IPS DF 4.7 (cell line): ENCODE measurements at regions not wholly inside any gene's neighbourhood (a gene's known extent, or its start where the extent isn't known, plus 50 kb on each side); places are given as distances from the start of the nearest gene placed in this dataset.
"Not testable (repeated sequence)": the region's sequence is repeated elsewhere in the genome, so short reads cannot be mapped to it uniquely, and the experiment has no call there.

Source experiments
- DNase-seq: peaks from one replicate; pipeline ENCODE4 v3.0.0-alpha.2; 2013; ENCODE audit warnings: low spot score; ENCODE audit errors: extremely low read depth

DNA sequence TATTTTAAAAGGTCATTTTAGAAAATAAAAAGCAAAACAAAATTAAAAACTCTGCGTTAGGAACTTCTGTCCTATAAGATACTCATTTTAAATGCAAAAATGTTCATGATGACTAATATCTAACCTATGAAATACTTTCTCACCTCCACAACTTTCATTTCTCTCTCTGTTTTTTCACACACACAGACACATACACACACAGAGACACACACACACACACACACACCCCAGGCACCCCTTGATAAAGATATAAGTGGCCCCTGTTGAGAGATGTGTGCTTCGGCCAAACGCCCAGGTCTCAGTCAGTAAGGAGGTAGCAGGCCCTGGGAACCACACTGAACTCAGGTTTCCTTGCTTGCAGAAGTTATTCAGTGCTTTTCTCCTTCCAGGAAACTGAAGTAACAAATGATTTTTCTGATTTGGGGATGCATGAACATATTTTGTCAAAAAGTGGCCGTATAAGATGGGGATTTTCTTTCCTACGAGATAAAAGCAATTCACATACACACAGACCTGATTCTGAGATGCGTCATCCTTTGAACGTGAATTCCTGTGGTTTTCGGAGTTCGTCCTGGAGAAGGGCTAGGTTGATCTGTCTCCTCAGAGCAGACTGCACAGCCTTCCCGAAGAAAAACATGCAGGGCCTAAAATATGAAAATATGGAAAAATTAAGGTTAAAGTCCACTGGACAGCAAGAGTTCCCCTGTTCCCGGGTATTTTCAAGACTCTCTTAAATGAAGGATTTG, 306.8 kb upstream of the FOXQ1 start:
- DNase-seq = no peak

DNA sequence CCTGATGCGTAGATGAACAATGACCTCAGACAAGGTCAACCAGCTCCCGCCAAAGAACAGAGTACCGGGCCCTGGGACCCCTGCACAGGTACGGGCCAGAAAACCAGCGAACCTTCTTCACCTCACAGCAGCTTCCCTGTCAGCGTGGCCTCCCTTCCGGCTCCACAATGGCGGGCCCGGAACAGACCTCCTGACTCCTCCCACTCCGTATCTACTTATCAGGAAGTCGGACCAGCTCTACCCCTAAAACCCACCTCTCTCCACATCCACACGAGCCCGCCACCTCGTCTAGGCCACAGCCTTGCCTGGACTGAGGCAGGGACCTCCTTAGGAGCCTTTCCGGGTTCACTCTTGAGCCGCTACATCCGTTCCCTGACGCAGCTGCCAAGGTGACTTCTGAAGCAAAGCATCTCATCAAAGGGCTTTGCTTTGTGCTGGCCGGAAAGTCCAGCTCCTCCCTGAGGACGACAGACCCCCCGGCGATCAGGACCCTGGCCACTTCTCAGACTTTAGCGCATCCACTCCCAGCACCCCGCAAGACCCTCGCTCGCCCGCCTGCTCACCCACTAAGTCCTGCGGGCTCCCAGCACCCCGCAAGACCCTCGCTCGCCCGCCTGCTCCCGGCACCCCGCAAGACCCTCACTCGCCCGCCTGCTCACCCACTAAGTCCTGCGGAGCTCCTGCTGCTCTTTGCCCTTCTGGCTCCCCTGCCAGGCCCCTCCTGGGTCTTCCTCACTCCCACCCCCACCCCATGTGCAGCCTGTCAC, 308.3 kb upstream of the FOXQ1 start:
- no peak for DNase-seq

DNA sequence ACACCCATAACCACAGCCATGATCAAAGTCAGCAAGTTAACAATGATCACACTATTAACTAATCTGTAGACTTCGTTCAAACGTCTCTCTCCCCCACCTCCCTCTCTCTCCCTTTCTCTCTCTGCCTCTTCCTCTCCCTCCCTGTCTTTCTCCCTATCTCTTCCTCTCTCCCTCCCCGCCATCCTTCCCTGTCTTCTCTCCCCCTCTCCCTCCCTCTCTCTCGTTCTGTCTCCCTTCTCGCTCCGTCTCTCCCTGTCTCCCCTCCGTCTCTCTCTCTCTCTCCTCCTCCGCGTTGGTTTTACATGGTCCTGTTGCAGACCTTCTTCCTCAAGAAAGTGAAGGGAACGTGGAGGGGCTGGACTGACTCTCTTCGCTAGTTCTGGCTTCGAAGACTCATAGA, 308.9 kb upstream of the FOXQ1 start:
- no peak for DNase-seq

DNA sequence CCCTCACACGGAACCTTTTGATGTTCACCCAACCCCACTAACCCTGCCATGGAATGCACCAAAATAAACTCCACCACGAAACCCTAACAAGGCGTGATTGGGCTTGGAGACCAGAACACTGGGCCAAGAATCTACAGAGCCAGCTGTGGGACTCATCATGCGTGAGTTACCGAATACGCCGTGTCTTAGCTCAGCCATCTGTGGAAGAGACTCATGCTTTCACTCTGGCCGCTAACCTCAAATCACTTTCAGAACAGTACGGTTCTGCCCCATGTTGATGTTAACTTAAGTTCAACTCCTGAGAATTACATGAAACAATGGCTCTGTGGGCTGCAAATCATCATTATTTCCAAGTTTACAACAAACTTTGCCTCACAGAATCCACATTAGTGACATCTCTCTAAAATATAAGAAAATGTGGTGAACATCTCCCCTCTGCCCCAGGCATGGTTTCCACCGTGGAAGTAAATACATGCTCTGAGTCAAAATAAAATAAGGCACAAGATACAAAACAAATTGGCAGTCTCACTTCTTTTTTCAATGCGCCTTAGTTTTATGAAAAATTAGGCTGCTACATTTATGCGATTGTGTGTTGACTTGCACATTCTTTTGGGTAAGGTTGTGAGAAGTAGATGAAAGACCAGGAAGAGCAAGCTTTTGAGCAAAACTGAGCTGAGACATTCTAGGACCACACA, 308.9 kb upstream of the EXOC2 start:
- DNase-seq = no peak

DNA sequence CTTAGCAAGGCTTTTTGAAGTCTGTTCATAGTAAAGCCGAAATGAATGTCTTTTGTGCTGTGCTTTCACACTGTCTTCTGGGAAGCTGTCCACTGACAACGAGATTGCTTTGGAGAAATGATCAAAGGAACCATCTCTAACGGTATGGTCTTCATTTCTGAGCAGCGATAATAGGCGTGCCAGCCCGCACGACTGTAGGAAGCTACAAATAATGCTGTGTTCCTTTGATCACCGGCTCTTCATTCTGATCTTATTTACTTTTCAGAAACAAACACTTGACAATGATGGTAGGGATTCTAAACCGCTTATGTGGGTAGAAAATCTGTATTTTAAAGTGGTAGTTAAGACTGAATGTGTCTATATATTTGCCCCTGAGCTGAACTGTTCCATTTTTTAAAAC, 306.6 kb upstream of the EXOC2 start:
- no peak for DNase-seq

DNA sequence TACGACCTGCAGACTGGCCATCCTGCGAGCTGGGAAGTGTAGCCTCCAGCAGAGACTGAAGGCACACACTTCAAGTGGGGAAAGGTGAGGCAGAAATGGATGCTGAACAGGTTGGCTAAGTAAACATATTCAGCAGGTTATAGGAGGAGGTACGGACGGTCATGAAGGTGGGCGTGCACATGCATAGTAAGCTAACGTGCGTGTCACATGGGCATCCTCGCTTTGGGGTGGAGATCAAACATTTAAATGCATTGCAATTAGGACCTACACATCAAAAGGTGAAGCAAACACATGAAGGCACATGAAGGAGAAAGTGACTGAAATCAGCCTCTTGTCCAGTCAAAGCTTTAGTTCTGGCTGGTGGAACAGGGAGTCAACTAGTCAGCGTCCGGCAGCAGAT, 305.6 kb upstream of the EXOC2 start:
- DNase-seq = no peak

DNA sequence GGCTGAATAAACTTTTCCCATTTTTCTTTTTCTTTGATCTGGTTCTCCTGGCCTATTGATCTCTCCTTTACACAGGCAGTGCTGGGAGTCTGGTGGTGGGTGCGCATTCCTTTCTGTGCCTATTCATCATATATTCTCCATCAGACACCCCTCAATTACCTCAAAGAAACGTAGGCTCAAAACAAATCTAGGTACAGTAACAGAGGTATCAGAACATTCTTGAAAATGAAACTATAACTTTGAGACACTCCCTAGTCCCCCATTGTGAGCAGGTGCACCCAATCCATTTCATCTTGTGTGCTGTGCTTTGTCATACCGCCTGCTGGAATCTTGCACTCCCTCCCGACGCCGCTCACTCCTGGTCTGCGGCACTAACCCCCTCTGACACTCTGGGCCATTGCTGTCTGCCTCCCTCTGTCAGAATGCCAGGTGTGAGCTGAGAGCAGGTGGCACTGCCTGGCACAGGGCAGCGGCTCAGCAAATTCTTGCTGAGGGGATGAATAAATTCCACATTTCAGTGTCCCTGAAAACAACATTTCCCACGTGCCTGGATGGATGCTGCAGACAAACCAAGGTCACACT, 303.4 kb upstream of the EXOC2 start:
- no peak for DNase-seq

DNA sequence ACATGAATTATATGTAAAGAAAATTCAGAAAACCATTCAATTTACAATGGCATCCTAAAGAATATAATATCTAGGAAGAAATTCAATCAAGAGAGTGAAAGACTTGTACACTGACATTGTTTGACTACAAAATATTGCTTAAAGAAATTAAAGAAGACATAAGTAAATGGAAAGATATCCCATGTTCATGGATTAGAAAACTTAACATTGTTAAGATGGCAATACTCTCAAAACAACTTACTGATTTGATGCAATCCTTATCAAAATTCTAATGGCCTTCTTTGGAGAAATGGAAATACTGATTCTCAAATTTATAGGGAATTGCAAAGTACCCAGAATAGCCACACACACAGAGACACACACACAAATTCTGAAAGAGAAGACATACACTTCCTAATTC, 298.3 kb upstream of the EXOC2 start:
- DNase-seq = no peak

DNA sequence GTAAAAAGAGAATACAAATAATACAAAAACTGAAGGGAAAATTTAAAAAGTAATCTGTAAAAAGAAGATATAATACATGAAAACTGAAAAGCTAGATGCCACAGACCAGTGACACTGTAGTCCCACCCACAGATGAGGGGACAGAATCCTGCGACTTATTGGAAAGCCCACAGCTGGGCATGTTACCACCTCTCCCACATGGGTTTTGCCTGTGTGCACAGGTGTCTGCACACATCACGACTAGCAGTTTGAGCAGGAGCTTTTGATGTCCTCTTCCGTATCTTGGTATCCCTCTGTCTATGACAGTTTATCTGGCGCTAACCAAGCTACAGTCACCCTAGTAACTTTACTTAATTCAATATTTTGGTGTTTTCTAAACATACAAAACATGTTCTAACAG, 291.1 kb upstream of the EXOC2 start:
- DNase-seq = no peak

DNA sequence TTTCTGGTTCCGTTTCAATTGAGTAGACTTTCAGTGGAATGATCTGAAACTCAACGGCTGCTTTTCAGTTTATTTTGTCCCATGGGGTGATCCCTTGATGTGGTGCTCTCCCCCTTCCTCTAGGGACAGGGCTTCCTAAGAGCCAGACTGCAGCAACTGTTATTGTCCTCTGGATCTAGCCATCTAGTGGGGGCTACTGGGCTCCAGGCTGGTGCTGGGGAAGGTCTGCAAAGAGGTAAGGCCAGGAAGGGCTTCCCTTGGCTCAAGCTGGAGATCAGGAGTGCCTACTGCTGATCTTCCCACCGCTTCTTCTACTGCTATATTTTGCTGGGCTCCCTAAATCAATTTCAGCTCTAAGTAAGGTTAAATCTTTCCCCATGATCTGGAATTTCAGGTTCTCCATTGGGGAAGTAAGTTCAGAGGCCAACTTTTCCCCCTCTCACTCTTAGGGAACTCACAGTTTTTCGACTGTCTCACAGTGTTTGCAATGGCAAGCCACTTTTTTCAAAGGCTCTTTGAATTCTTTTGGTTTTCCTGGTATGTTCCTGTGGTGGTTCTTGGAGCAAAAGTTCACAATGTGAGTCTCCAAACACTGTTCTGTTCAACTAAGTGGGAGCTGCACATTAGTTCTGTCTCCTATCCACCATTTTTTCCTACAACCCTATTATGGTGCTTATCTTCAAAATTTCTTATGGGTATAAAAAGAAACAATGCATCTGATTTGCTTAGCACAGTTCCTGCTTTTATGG, 286.2 kb upstream of the EXOC2 start:
- DNase-seq = no peak

DNA sequence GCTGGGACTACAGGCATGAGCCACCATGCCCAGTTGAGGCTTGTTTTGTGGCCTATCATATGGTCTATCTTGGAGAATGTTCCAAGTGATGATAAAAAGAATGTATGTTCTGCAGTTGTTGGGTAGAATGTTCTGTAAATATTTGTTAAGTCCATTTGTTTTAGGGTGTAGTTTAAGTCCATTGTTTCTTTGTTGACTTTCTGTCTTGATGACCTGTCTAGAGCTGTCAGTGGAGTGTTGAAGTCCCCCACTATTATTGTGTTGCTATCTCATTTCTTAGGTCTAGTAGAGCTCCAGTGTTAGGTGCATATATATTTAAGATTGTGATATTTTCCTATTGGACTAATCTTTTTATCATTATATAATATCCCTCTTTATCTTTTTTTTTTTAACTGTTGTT, 284.3 kb upstream of the EXOC2 start:
- DNase-seq = not testable (repeated sequence)

DNA sequence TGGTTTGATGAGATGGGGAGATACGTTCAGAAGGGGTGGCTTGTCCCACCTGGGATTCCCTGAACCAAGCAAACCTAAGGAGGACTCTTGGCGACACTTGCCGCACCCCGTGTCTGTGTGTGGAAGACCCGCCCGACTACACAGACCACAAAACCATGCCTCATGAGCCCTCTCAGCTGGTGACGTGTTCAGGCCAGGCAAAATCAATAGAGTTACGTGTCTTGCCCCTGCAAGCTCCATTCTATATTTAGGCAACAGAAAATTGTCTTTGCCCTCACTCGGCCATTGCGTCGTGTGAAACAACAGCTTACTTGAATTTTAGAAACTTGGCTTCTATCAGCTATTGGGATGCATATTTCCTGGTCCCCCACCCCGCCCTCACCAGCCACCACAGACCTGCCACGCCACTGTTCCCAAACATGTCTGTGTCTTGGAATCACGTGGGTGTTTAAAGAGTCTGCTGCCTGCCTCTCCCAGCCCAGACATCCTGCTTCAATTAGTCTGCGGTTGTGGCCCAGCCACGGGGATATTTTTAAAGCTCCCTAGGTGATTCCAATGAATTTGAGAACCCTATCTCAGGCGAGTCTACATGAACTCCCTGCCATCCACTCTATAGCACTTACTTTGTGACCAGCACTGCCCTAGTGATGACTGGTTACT, 279.2 kb upstream of the EXOC2 start:
- DNase-seq = no peak

DNA sequence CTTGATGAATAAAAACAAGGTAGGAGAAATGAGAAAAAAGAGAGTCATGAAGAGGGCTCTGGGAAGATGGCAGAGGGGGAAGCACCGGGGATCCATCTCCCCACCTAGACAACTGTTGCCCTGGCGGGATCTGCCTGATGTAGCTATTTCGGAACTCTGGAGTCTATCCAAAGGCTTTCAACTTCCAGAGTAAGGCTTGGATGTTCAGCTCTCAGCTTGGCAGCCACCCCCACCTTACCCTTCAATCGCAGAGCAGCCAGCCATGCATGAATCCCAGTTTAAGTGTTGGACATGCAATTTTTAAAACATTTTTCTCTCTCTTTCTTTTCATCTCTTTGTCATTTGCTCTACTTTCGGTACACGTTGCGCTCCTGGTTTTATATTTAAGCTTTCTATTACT, 275.9 kb upstream of the EXOC2 start:
- no peak for DNase-seq

DNA sequence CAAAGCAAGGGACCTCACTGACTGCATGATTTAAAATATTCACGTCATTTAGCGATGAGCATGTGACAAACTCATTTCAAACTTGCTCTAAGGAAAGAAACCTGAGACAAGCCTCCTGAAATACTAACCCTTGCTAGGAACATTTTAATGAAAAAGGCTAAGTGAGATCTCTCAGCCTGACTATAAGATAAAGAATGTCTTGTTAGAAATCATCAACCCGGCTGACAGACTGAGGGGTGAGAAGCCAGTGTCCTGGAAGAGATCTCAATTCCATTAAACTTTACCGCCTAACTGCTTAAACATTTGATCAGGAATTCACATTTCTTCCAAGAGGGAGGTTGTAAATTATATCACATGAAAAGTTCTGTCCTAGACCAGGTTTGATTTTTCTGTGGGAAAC, 274.8 kb upstream of the EXOC2 start:
- no peak for DNase-seq

DNA sequence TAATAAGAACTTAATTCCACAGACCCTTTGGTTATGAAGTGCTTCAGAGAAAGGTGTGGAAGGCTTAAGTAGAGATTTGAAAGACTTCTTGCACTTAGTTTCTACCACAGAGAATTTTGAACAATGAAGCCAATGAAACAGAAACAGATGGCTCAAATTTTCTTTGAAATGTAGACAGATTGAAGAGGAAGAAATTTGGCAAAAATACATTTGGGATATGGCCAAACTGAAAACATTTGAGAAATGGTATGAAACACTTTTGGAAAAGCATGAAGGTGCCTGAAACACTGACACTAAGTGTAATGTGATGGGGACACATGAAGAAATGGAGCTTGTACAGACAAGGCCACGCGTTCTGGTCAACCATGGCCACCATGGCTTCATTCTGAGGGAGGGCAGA, 272.4 kb upstream of the EXOC2 start:
- no peak for DNase-seq

DNA sequence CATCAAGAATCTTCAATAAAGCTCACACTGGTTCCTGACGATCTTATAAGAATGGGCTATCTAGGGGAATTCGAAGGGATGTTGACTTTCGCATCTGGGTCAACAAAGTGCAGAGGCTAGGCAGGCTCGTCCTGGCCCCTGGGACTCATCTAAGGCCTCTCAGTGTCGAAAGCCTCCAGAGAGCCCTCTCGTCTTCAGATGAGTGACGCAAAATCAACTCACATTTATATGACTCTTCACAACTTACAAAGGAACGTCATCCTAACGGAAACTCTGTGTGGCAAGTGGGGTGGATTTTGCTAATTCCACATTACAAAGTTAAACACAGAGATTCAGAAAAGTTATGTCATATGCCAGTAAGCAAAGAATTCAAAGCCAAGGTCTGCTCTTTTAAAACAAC, 270.5 kb upstream of the EXOC2 start:
- no peak for DNase-seq

DNA sequence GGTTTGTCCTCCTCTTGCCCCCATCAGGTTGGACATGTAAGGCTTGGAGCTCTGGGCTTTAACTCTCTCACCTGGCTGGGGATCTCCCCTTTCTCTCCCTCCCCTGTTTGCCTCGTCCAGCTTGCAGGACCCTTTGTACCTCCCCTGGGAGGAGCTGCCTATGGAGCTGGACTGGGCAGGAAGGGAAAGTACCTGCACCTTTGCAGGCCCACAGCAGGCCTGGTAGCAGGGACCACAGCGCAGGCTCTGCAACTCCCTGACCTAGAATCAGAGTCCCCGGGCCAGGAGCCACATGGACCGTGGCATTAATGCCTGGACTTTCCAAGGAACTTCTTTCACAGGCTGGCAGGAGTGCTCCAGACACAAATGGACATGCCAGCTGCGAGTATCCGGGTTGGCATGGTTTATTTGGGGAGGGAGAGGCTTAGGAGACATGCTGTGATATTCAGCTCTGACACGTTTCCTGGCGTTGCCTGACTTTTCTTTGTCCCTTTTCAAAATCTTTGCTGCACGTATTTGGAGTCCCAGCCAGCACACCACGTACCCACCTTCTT, 268.5 kb upstream of the EXOC2 start:
- no peak for DNase-seq

DNA sequence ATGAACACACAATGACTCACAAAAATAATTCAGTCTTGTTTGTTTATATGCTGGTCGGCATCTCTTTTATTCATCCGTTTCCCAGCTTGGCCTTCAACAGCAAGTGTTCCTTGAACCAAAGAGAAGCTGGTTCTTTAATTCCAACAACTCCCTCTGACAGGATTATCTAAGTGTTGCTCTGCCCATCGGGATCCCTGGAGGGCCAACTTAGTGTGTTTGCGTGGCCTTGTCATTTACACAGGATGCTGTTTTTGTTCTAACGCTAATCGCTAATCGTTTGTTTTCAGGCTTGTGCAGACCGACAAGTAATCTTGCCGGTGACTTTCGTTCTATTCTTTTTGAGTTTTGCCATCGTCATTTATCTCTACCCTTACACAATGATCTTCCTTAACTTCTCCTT, 267.4 kb upstream of the EXOC2 start:
- no peak for DNase-seq

DNA sequence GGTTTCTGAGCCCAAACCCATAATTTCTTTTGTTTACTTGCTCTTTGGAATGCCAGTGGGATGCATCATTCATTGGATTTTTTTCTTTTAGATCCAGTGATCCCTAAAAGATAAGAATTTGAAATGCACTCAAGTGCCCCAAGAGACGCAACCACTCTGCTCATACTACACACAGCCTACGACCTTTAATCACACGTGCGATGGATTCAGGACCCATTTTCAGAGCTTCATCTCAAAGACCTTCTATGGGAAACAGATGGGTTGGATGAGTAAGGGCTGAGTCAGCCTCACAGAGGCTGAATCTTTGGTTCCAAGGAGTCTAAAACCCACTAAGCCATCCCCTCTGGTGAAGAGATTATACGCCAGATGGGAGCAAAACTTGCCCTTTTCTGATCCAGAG, 265.5 kb upstream of the EXOC2 start:
- no peak for DNase-seq

DNA sequence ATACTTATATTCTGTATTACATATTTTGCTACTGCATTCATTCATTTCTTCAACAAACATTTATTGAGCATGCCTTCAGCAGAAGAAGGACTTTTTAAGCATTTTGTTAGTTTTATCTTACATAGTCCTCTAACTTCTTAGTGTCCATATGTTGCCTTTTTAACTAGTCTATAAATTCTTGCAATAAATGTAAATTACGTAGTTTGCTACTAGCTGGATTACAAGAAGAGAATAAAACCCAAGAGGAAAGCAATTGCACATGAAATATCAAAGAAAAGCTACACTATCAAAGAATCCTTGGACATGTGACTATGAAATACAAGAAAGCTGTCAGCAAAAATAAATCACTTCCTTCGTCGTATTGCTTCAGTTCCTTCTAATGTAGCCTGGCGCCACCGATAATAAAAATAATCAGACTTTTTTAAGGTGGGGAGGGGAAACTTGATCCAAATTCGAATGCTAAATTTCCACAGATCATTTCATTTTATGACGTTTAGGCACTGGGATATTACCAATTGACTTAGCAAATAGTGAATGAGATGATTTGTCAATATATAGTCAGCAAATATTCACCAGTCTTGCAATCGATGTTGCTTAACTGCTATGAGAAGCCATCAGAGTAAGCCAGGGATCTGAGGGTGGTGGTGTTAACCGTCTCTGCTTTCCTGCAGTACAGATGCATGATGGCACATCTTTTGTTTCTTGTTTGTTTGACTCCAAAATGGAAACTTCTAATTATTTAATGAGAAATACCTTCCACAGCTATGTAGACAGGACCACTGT, 258.7 kb upstream of the EXOC2 start:
- DNase-seq = no peak
